Neural crest cell (in vitro differentiated cells): ENCODE measurements at regions not wholly inside any gene's neighbourhood (a gene's known extent, or its start where the extent isn't known, plus 50 kb on each side); places are given as distances from the start of the nearest gene placed in this dataset.
"Not testable (repeated sequence)": the region's sequence is repeated elsewhere in the genome, so short reads cannot be mapped to it uniquely, and the experiment has no call there.

Source experiments
- DNase-seq: peaks from one replicate; pipeline ENCODE4 v3.0.0; 2021; ENCODE audit warnings: low read depth, mixed read lengths, low spot score
- H3K27ac Mint-ChIP-seq: one replicate; pipeline ENCODE4 v1.8.0; 2021; ENCODE audit warnings: mild to moderate bottlenecking, mixed read lengths; ENCODE audit not compliant: unreplicated experiment
- H3K27me3 Mint-ChIP-seq: 2 replicates; pipeline ENCODE4 v1.8.0; 2021; ENCODE audit warnings: low read depth, mild to moderate bottlenecking, mixed read lengths
- H3K36me3 Mint-ChIP-seq: 2 replicates; pipeline ENCODE4 v1.8.0; 2021; ENCODE audit warnings: low read depth, mild to moderate bottlenecking, mixed read lengths
- H3K4me1 Mint-ChIP-seq: 2 replicates; pipeline ENCODE4 v1.8.0; 2021; ENCODE audit warnings: mixed read lengths
- H3K4me3 Mint-ChIP-seq: one replicate; pipeline ENCODE4 v1.8.0; 2021; ENCODE audit warnings: mild to moderate bottlenecking, mixed read lengths
- H3K9me3 Mint-ChIP-seq: 2 replicates; pipeline ENCODE4 v1.8.0; 2021; ENCODE audit warnings: mixed read lengths
- CTCF ChIP-seq: fragments of 200-600 bp; sonication (generic); conservative IDR thresholded peaks from 2 replicates; pipeline ENCODE4 v1.5.0; 2021; ENCODE audit warnings: antibody characterized with exemption, mild to moderate bottlenecking

- H3K27me3 Mint-ChIP-seq: no peaks in the 10 kb centered on the region
- no peak for TF ChIP-seq CTCF
- no peak for DNase-seq
- H3K27ac Mint-ChIP-seq: no peak overlapping the region
- no peak overlapping the region for H3K4me3 Mint-ChIP-seq
- H3K36me3 Mint-ChIP-seq: no peaks in the 10 kb centered on the region
- H3K9me3 Mint-ChIP-seq: no peaks in the 10 kb centered on the region
- peaks cover 13% of the 10 kb centered on the region for H3K4me1 Mint-ChIP-seq
Observed at GRCh38 chr6:144408161-144408560, 123.0 kb downstream of the UTRN start.

- no peak overlapping the region for H3K27ac Mint-ChIP-seq
- H3K9me3 Mint-ChIP-seq: no peaks in the 10 kb centered on the region
- H3K4me3 Mint-ChIP-seq: no peak overlapping the region
- H3K4me1 Mint-ChIP-seq: peaks cover 13% of the 10 kb centered on the region
- H3K27me3 Mint-ChIP-seq: no peaks in the 10 kb centered on the region
- no peaks in the 10 kb centered on the region for H3K36me3 Mint-ChIP-seq
- no peak for DNase-seq
- no peak for TF ChIP-seq CTCF
Observed at GRCh38 chr6:144410059-144410458, 124.9 kb downstream of the UTRN start.

GRCh38 chr6:144410574-144410973, 125.4 kb downstream of the UTRN start:
- not testable (repeated sequence) for H3K27me3 Mint-ChIP-seq, H3K9me3 Mint-ChIP-seq, H3K27ac Mint-ChIP-seq, H3K36me3 Mint-ChIP-seq, DNase-seq, H3K4me3 Mint-ChIP-seq
- H3K4me1 Mint-ChIP-seq: peaks cover 14% of the 10 kb centered on the region

- no peak overlapping the region for H3K4me3 Mint-ChIP-seq
- H3K36me3 Mint-ChIP-seq: peaks cover 3% of the 10 kb centered on the region
- no peak for DNase-seq
- H3K9me3 Mint-ChIP-seq: peaks cover 3% of the 10 kb centered on the region
- H3K27me3 Mint-ChIP-seq: no peaks in the 10 kb centered on the region
- TF ChIP-seq CTCF: no peak
- H3K4me1 Mint-ChIP-seq: peaks cover 25% of the 10 kb centered on the region
- H3K27ac Mint-ChIP-seq: no peak overlapping the region
Observed at GRCh38 chr6:144411531-144412165, 126.5 kb downstream of the UTRN start.

- no peak overlapping the region for H3K4me3 Mint-ChIP-seq
- peaks cover 25% of the 10 kb centered on the region for H3K4me1 Mint-ChIP-seq
- H3K36me3 Mint-ChIP-seq: peaks cover 3% of the 10 kb centered on the region
- DNase-seq: no peak
- TF ChIP-seq CTCF: no peak
- H3K9me3 Mint-ChIP-seq: peaks cover 3% of the 10 kb centered on the region
- H3K27ac Mint-ChIP-seq: no peak overlapping the region
- no peaks in the 10 kb centered on the region for H3K27me3 Mint-ChIP-seq
Observed at GRCh38 chr6:144413418-144413817, 128.3 kb downstream of the UTRN start.

- peaks cover 3% of the 10 kb centered on the region for H3K9me3 Mint-ChIP-seq
- H3K4me3 Mint-ChIP-seq: no peak overlapping the region
- H3K36me3 Mint-ChIP-seq: peaks cover 3% of the 10 kb centered on the region
- no peaks in the 10 kb centered on the region for H3K27me3 Mint-ChIP-seq
- no peak overlapping the region for H3K27ac Mint-ChIP-seq
- no peak for DNase-seq
- no peak for TF ChIP-seq CTCF
- peaks cover 30% of the 10 kb centered on the region for H3K4me1 Mint-ChIP-seq
Observed at GRCh38 chr6:144415014-144415413, 129.9 kb downstream of the UTRN start.
